GM10266 (cell line): ENCODE measurements at regions not wholly inside any gene's neighbourhood (a gene's known extent, or its start where the extent isn't known, plus 50 kb on each side); places are given as distances from the start of the nearest gene placed in this dataset.
"Not testable (repeated sequence)": the region's sequence is repeated elsewhere in the genome, so short reads cannot be mapped to it uniquely, and the experiment has no call there.

ENCODE experiments used
- DNase-seq: peaks from one replicate; pipeline ENCODE4 v3.0.0; 2012; ENCODE audit errors: extremely low spot score
- CTCF ChIP-seq: IDR thresholded peaks from 2 replicates; pipeline ENCODE4 v1.5.1; 2012; ENCODE audit warnings: mild to moderate bottlenecking, low read depth; ENCODE audit not compliant: control insufficient read depth, insufficient read depth; ENCODE audit errors: missing control alignments

GRCh38 chr5:66441351-66441750 is 154.8 kb upstream of the MAST4 start:
- TF ChIP-seq CTCF, result no peak
- DNase-seq, result no peak

- TF ChIP-seq CTCF, result no peak
- DNase-seq, result no peak
Observed at GRCh38 chr5:66442951-66443445, 153.2 kb upstream of the MAST4 start.

GRCh38 chr5:66443462-66444130 is 152.6 kb upstream of the MAST4 start:
- no peak for TF ChIP-seq CTCF
- DNase-seq, result no peak

- DNase-seq, result not testable (repeated sequence)
Observed at GRCh38 chr5:66448070-66448469, 148.1 kb upstream of the MAST4 start.

GRCh38 chr5:66450237-66450636 is 146.0 kb upstream of the MAST4 start:
- no peak for TF ChIP-seq CTCF
- DNase-seq, result no peak

- TF ChIP-seq CTCF, result no peak
Observed at GRCh38 chr5:66450988-66451387, 145.2 kb upstream of the MAST4 start.

GRCh38 chr5:66452109-66452508 is 144.1 kb upstream of the MAST4 start:
- no peak for TF ChIP-seq CTCF

More at GRCh38 chr5:66450988-66451387, 145.2 kb upstream of the MAST4 start:
- no peak for DNase-seq

More at GRCh38 chr5:66452109-66452508, 144.1 kb upstream of the MAST4 start:
- no peak for DNase-seq
